Endodermal cell (in vitro differentiated cells): ENCODE measurements at regions not wholly inside any gene's neighbourhood (a gene's known extent, or its start where the extent isn't known, plus 50 kb on each side); places are given as distances from the start of the nearest gene placed in this dataset.

ENCODE experiments used
- DNase-seq: peaks from one replicate; pipeline ENCODE4 v3.0.0-alpha.2; 2017
- H3K27ac ChIP-seq: 2 replicates; pipeline ENCODE4 v1.5.1; 2013; ENCODE audit warnings: mild to moderate bottlenecking, low read depth, low read length, moderate library complexity
- H3K27me3 ChIP-seq: 2 replicates; pipeline ENCODE4 v1.6.1; 2013; ENCODE audit warnings: mild to moderate bottlenecking, low read length, moderate library complexity; ENCODE audit not compliant: insufficient read depth, control insufficient read depth, poor library complexity, severe bottlenecking
- H3K36me3 ChIP-seq: 2 replicates; pipeline ENCODE4 v1.7.0; 2013; ENCODE audit warnings: mild to moderate bottlenecking, low read length, moderate library complexity; ENCODE audit not compliant: control insufficient read depth, insufficient read depth
- H3K4me1 ChIP-seq: one replicate; pipeline ENCODE4 v1.7.0; 2013; ENCODE audit warnings: low read length; ENCODE audit not compliant: control insufficient read depth, insufficient read depth
- H3K4me3 ChIP-seq: 2 replicates; pipeline ENCODE4 v1.5.1; 2013; ENCODE audit warnings: mild to moderate bottlenecking, low read length, moderate library complexity
- H3K9ac ChIP-seq: 2 replicates; pipeline ENCODE4 v1.6.1; 2013; ENCODE audit warnings: mild to moderate bottlenecking, low read length, moderate library complexity; ENCODE audit not compliant: poor library complexity, severe bottlenecking; ENCODE audit errors: extremely low read depth
- H3K9me3 ChIP-seq: 2 replicates; pipeline ENCODE4 v1.6.1; 2013; ENCODE audit warnings: mild to moderate bottlenecking, low read length, moderate library complexity; ENCODE audit not compliant: control insufficient read depth
- H3K27ac Mint-ChIP-seq: 2 replicates; pipeline ENCODE4 v1.8.0; 2020; ENCODE audit warnings: mixed read lengths
- H3K27me3 Mint-ChIP-seq: 2 replicates; pipeline ENCODE4 v1.8.0; 2021; ENCODE audit warnings: mild to moderate bottlenecking, mixed read lengths; ENCODE audit not compliant: insufficient read depth
- H3K36me3 Mint-ChIP-seq: 2 replicates; pipeline ENCODE4 v1.8.0; 2020; ENCODE audit warnings: low read depth, mixed read lengths
- H3K4me1 Mint-ChIP-seq: 2 replicates; pipeline ENCODE4 v1.8.0; 2020; ENCODE audit warnings: mixed read lengths
- H3K4me3 Mint-ChIP-seq: 2 replicates; pipeline ENCODE4 v1.8.0; 2020; ENCODE audit warnings: mild to moderate bottlenecking, moderate library complexity, mixed read lengths
- H3K9me3 Mint-ChIP-seq: 2 replicates; pipeline ENCODE4 v1.8.0; 2020; ENCODE audit warnings: mild to moderate bottlenecking, mixed read lengths
- WGBS, 2 experiments: methylation state at CpG; one replicate each; pipeline versions ENCODE4 v1.1.5 to v1.1.7; 2013; ENCODE audit warnings: missing lambda C conversion rate in 2 of 2, mixed read lengths in 1 of 2; ENCODE audit not compliant: insufficient coverage in 1 of 2, insufficient read length in 1 of 2; 5-methylcytosine and 5-hydroxymethylcytosine counted together
- TF ChIP-seq, protein P1 (sequence below): fragments of 200-600 bp; sonication (generic); conservative IDR thresholded peaks from 2 replicates; pipeline ENCODE4 v1.5.0; 2021; ENCODE audit warnings: antibody characterized with exemption, mild to moderate bottlenecking

- Mint-ChIP-seq H3K9me3 (peaks cover 4% of the 10 kb centered on the region), H3K4me1 (peaks cover 19% of the 10 kb centered on the region), H3K36me3 (no peaks in the 10 kb centered on the region), H3K27me3 (no peaks in the 10 kb centered on the region), H3K27ac (peak overlapping the region; percentile 89), H3K4me3 (no peak overlapping the region)
- peak; percentile 65 for DNase-seq
- H3K9me3 ChIP-seq: peaks cover 9% of the 10 kb centered on the region
- H3K36me3 ChIP-seq: no peaks in the 10 kb centered on the region
- no peak overlapping the region for H3K27ac ChIP-seq
- TF ChIP-seq, protein P1, sequence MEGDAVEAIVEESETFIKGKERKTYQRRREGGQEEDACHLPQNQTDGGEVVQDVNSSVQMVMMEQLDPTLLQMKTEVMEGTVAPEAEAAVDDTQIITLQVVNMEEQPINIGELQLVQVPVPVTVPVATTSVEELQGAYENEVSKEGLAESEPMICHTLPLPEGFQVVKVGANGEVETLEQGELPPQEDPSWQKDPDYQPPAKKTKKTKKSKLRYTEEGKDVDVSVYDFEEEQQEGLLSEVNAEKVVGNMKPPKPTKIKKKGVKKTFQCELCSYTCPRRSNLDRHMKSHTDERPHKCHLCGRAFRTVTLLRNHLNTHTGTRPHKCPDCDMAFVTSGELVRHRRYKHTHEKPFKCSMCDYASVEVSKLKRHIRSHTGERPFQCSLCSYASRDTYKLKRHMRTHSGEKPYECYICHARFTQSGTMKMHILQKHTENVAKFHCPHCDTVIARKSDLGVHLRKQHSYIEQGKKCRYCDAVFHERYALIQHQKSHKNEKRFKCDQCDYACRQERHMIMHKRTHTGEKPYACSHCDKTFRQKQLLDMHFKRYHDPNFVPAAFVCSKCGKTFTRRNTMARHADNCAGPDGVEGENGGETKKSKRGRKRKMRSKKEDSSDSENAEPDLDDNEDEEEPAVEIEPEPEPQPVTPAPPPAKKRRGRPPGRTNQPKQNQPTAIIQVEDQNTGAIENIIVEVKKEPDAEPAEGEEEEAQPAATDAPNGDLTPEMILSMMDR: no peak
- no peaks in the 10 kb centered on the region for H3K27me3 ChIP-seq
- H3K4me3 ChIP-seq: peak overlapping the region; percentile 60
- H3K4me1 ChIP-seq: peaks cover 5% of the 10 kb centered on the region
- no peak overlapping the region for H3K9ac ChIP-seq
- 58 to 88% methylated on average over 3 to 4 of the region's 4 CpGs for WGBS, 2 experiments
Observed at GRCh38 chr21:26715116-26715515, 130.1 kb downstream of the ADAMTS1 start.

DNA sequence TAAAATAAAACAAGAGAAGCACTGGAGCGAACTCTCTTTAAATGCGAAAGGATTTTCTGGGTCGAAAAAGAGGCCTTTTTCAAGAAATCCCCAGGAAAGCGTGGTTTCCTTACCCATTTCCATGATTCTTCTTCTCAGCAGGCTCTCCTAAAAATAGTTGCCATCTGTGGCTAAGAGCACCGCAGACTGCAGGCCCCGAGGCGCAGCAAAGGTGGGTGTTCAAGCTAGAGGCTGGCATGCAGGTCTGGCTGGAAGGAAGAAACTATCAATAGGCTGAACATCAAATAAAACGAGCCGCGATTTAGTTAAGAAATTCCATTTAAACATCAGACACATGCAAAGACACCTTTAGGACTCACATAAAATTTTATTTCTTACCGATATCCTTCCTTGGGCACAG is 135.1 kb downstream of the ADAMTS1 start:
- no peak overlapping the region for H3K4me3 ChIP-seq
- Mint-ChIP-seq H3K27me3 (no peaks in the 10 kb centered on the region), H3K36me3 (no peaks in the 10 kb centered on the region), H3K4me1 (peaks cover 9% of the 10 kb centered on the region), H3K4me3 (no peak overlapping the region), H3K27ac (no peak overlapping the region), H3K9me3 (no peaks in the 10 kb centered on the region)
- no peaks in the 10 kb centered on the region for H3K27me3 ChIP-seq
- no peaks in the 10 kb centered on the region for H3K9me3 ChIP-seq
- WGBS, 2 experiments: 72 to 76% methylated on average over 7 to 11 of the region's 11 CpGs
- no peaks in the 10 kb centered on the region for H3K36me3 ChIP-seq
- H3K27ac ChIP-seq: no peak overlapping the region
- TF ChIP-seq, protein P1: no peak
- H3K4me1 ChIP-seq: no peaks in the 10 kb centered on the region
- H3K9ac ChIP-seq: no peak overlapping the region
- no peak for DNase-seq

- Mint-ChIP-seq H3K27me3 (no peaks in the 10 kb centered on the region), H3K4me1 (peaks cover 2% of the 10 kb centered on the region), H3K9me3 (peaks cover 4% of the 10 kb centered on the region), H3K27ac (no peak overlapping the region), H3K36me3 (no peaks in the 10 kb centered on the region), H3K4me3 (no peak overlapping the region)
- WGBS, 2 experiments: 93% methylated on average over 2 to 7 of the region's 7 CpGs
- Histone ChIP-seq H3K4me1 (no peaks in the 10 kb centered on the region), H3K9ac (no peak overlapping the region), H3K36me3 (no peaks in the 10 kb centered on the region), H3K27ac (no peak overlapping the region), H3K4me3 (no peak overlapping the region), H3K9me3 (no peaks in the 10 kb centered on the region), H3K27me3 (no peaks in the 10 kb centered on the region)
- TF ChIP-seq, protein P1: no peak
- DNase-seq: no peak
Observed at GRCh38 chr21:26709090-26709489, 136.0 kb upstream of the CYYR1 start.
